ENCODE measurements at regions not wholly inside any gene's neighbourhood (a gene's known extent, or its start where the extent isn't known, plus 50 kb on each side); places are given as distances from the start of the nearest gene placed in this dataset.

GRCh38 chr6:125658136-125658535 lies 91.3 kb upstream of the HEY2 start:
- CTCF ChIA-PET (ENCODE audit: partially characterized antibody), result no interaction called here

More at GRCh38 chr6:125658136-125658535, 91.3 kb upstream of the HEY2 start:
- no peak overlapping the region for H3K9ac ChIP-seq (replicated peaks in 1 of 4; ENCODE audit: extremely low read depth in 1 of 4, low read depth in 3 of 4, low read length in 3 of 4)
- no peaks in the 10 kb centered on the region for H3K79me2 ChIP-seq (ENCODE audit: control insufficient read depth in 1 of 2, insufficient read depth in 2 of 2, low read length in 2 of 2)
- H3K4ac ChIP-seq (replicated peaks; ENCODE audit: insufficient read length, low read depth, low read length), result no peak overlapping the region
- no peak overlapping the region for H2BK5ac ChIP-seq (ENCODE audit: low read depth, low read length)
- POLR2A ChIA-PET (ENCODE audit: partially characterized antibody), result no interaction called here
- H2BK12ac ChIP-seq (ENCODE audit: low read depth, low read length), result no peak overlapping the region
- H3K79me1 ChIP-seq (ENCODE audit: low read depth, low read length), result no peaks in the 10 kb centered on the region
- no peak overlapping the region for H4K5ac ChIP-seq (ENCODE audit: insufficient read length, low read depth, low read length)
- no peak overlapping the region for H2BK20ac ChIP-seq (ENCODE audit: low read length)
- H3K4me1 ChIP-seq (replicated peaks in 1 of 4; ENCODE audit: control insufficient read depth in 3 of 4, insufficient read depth in 4 of 4, low read length in 3 of 4), result peaks cover 0 to 2% (median 0%) of the 10 kb centered on the region in 4 experiments; a peak in 1 of 7 replicates
- H2BK120ac ChIP-seq (replicated peaks; ENCODE audit: low read depth, low read length), result no peak overlapping the region
- FAIRE-seq (no peak), DNase-seq (ENCODE audit: low read depth in 1 of 2, low spot score in 2 of 2) (no peak)
- no peaks in the 10 kb centered on the region for H3K9me3 ChIP-seq (ENCODE audit: insufficient read depth in 2 of 2, low read depth in 1 of 2, low read length in 1 of 2)
- H4K20me1 ChIP-seq (replicated peaks in 1 of 2; ENCODE audit: control insufficient read depth in 1 of 2, insufficient read depth in 2 of 2, low read length in 2 of 2), result no peaks in the 10 kb centered on the region
- H2AK5ac ChIP-seq (ENCODE audit: low read depth, low read length), result no peak overlapping the region
- no peak overlapping the region for H3K23ac ChIP-seq (ENCODE audit: insufficient read length)
- 87% methylated on average over 5 of the region's 5 CpGs; no CpG with 5 or more reads in 1 of the 2 experiments for WGBS, 2 experiments (ENCODE audit: extremely low coverage in 1 of 2, insufficient coverage in 1 of 2, insufficient read length in 1 of 2, insufficient replicate concordance in 2 of 2, low coverage in 1 of 2, low lambda C conversion rate in 2 of 2, missing lambda C conversion rate in 1 of 2)
- H3K4me3 ChIP-seq (ENCODE audit: extremely low read depth in 1 of 4, insufficient read depth in 2 of 4, low read depth in 3 of 4, low read length in 4 of 4), result no peak overlapping the region
- H3K14ac ChIP-seq (ENCODE audit: insufficient read length), result no peak overlapping the region
- H2AFZ ChIP-seq (ENCODE audit: low read length), result no peak overlapping the region
- TF ChIP-seq POLR2A (IDR thresholded peaks at IDR 0.05; ENCODE audit: control extremely low read depth in 1 of 2, low read depth in 2 of 2, low read length in 2 of 2) (no peak), SP1 (IDR thresholded peaks at IDR 0.05; ENCODE audit: low read depth, low read length) (no peak), RAD21 (IDR thresholded peaks at IDR 0.05 in 1 of 2, conservative IDR thresholded peaks at IDR 0.05 in 1 of 2; ENCODE audit: low read depth in 2 of 2, low read length in 2 of 2) (no peak), E2F6 (IDR thresholded peaks at IDR 0.05) (no peak), RNF2 (IDR thresholded peaks at IDR 0.05; ENCODE audit: borderline replicate concordance, low read depth, low read length, missing control alignments, poor library complexity, severe bottlenecking) (no peak), TAF7 (optimal IDR thresholded peaks at IDR 0.05; ENCODE audit: borderline replicate concordance, low read depth, low read length) (no peak), CREB1 (IDR thresholded peaks at IDR 0.05) (no peak), ATF3 (IDR thresholded peaks at IDR 0.05; ENCODE audit: insufficient read depth, low read depth, low read length) (no peak), POLR2AphosphoS5 (IDR thresholded peaks at IDR 0.05; ENCODE audit: low read depth, low read length) (no peak)
- H3K23me2 ChIP-seq (ENCODE audit: low read depth, low read length), result no peaks in the 10 kb centered on the region
- H3K27me3 ChIP-seq (replicated peaks in 1 of 4; ENCODE audit: control insufficient read depth in 3 of 4, extremely low read depth in 1 of 4, insufficient read depth in 3 of 4, low read length in 3 of 4), result no peaks in the 10 kb centered on the region
- no peak overlapping the region for H3K18ac ChIP-seq (ENCODE audit: extremely low read depth, low read length)
- H3K36me3 ChIP-seq (ENCODE audit: control insufficient read depth in 2 of 4, insufficient read depth in 4 of 4, low read length in 3 of 4), result no peaks in the 10 kb centered on the region
- no peak overlapping the region for H3K4me2 ChIP-seq (ENCODE audit: insufficient read depth in 1 of 2, low read depth in 2 of 2, low read length in 2 of 2)
- no peak overlapping the region for H3K27ac ChIP-seq (ENCODE audit: low read depth, low read length)
- no peak overlapping the region for H2BK15ac ChIP-seq (ENCODE audit: low read length)
- no peak overlapping the region for H4K91ac ChIP-seq (replicated peaks; ENCODE audit: insufficient read length, low read length)
- H4K8ac ChIP-seq (ENCODE audit: extremely low read depth, insufficient read depth, low read length), result no peak overlapping the region
- H3K56ac ChIP-seq (replicated peaks; ENCODE audit: insufficient read length, low read depth, low read length), result no peak overlapping the region

Measured in H1 (cell line).